C4-2B (cell line): ENCODE measurements at regions not wholly inside any gene's neighbourhood (a gene's known extent, or its start where the extent isn't known, plus 50 kb on each side); places are given as distances from the start of the nearest gene placed in this dataset.
"Not testable (repeated sequence)": the region's sequence is repeated elsewhere in the genome, so short reads cannot be mapped to it uniquely, and the experiment has no call there.

Experiments
- H3K27ac ChIP-seq: fragments of 450-650 bp; 2 replicates; pipeline ENCODE4 v1.5.1; 2017
- ZFX ChIP-seq: fragments of 450-650 bp; IDR thresholded peaks from 2 replicates; pipeline ENCODE4 v1.6.1; 2017
- TF ChIP-seq, protein P1 (sequence below): fragments of 450-650 bp; conservative IDR thresholded peaks from 2 replicates; pipeline ENCODE4 v1.5.1; 2017; ENCODE audit warnings: mild to moderate bottlenecking

DNA sequence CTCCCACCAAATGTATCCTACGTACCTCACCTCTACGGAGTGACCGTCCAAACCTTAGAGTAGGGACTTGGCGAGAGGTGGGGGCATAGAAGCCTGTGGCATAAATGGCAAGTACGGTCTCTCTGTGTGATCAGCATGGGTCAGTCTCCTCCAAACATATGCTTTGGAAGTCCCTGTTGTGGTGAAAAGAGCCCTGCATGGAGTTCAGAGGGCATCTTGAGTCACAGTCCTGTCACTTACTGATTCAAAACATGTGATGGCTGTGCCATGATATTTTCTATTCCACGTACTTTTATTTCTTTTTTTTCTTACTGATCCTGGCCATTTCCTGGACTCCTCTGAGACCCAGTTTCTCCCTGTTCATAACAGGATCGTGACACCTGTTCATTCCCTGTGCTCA is 67.5 kb upstream of the CEP85L start:
- H3K27ac ChIP-seq = no peak overlapping the region
- TF ChIP-seq ZFX = no peak
- TF ChIP-seq, protein P1, sequence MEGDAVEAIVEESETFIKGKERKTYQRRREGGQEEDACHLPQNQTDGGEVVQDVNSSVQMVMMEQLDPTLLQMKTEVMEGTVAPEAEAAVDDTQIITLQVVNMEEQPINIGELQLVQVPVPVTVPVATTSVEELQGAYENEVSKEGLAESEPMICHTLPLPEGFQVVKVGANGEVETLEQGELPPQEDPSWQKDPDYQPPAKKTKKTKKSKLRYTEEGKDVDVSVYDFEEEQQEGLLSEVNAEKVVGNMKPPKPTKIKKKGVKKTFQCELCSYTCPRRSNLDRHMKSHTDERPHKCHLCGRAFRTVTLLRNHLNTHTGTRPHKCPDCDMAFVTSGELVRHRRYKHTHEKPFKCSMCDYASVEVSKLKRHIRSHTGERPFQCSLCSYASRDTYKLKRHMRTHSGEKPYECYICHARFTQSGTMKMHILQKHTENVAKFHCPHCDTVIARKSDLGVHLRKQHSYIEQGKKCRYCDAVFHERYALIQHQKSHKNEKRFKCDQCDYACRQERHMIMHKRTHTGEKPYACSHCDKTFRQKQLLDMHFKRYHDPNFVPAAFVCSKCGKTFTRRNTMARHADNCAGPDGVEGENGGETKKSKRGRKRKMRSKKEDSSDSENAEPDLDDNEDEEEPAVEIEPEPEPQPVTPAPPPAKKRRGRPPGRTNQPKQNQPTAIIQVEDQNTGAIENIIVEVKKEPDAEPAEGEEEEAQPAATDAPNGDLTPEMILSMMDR = no peak

DNA sequence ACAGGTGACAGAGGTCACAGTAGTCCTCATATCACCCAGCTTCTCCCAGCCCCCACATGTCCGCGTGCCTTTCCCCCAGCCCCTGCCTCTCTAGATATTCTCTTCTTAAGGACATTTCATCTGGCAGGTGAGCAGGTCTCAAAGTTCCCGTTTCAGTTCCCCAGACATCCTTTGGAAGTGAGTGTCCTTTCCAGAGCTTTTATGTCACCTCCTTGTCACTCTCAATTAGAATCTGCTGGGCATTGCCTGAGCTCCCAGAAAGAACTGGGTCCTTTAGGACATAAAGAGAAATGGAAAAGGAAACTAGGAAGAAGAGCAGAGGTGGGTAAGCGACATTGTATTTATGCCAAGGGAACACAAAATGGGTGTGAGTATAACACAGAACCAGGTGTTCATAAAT is 66.9 kb upstream of the CEP85L start:
- TF ChIP-seq, protein P1 = no peak
- no peak for TF ChIP-seq ZFX
- no peak overlapping the region for H3K27ac ChIP-seq

DNA sequence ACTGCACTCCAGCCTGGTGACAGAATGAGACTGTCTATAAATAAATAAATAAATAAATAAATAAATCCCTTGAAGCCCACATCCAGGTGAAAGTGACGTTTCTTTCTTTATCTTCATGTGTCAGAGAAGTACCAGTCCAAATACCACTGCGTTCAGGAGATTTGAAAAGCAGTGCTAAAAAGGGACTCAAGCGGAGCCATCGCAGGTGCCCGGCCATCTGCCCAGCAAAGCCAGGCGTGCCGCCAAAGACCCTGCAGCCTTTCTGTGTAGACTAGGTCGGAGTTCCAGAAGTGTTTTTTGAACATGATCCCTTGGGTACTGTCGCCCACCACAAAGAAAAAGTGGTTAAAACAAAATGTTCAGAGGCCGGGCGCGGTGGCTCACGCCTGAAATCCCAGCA is 65.7 kb upstream of the CEP85L start:
- TF ChIP-seq, protein P1 = no peak
- TF ChIP-seq ZFX = no peak
- no peak overlapping the region for H3K27ac ChIP-seq

DNA sequence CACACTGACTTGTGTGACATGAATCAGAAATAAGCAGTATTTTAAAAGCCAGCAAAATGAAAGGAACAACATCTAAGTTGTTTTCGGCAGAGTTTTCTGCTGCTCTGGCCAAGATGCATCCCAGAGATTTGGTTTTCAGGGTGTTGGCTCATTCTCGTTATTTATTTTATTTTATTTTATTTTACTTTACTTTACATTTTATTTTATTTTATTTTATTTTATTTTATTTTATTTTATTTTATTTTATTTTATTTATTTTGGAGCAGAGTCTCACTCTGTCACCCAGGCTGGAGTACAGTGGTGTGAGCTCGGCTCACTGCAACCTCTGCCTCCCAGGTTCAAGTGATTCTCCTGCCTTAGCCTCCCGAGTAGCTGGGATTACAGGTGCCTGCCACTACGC is 64.5 kb upstream of the CEP85L start:
- not testable (repeated sequence) for H3K27ac ChIP-seq

DNA sequence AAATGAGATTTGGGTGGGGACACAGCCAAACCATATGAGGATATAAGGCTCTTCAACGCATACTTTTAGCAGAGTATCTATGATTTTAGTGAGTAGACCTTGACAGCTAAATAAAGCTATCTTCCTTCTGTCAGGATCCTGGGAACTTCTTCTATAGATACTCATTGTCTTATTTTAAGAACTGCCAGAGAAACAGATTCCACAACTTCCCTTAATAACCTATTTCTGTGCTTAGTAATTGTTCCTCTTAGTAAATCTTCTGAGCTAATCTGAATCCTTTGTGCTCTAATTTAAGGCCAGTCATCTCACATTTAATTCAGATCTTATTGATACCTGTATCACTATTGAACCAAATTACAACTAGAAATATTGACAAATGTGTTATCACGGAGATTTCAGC is 64.0 kb upstream of the CEP85L start:
- no peak for TF ChIP-seq ZFX
- TF ChIP-seq, protein P1 = no peak
- no peak overlapping the region for H3K27ac ChIP-seq

DNA sequence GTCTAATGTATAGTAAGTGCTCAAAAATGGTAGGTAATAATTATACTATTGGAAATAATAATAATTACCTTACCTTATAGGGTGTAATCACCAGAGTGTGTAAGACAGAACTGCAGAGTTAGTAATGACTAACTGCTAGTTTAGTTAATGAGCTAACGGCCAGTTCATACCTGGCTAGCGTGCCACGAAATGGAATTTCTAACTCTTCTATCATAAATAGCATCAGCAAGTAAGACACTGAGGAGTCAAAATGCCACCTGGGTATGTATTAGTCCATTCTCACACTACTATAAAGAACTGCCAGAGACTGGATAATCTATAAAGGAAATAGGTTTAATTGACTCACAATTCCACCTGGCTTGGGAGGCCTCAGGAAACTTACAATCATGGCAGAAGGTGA is 63.4 kb upstream of the CEP85L start:
- no peak overlapping the region for H3K27ac ChIP-seq
- TF ChIP-seq, protein P1 = no peak
- no peak for TF ChIP-seq ZFX

DNA sequence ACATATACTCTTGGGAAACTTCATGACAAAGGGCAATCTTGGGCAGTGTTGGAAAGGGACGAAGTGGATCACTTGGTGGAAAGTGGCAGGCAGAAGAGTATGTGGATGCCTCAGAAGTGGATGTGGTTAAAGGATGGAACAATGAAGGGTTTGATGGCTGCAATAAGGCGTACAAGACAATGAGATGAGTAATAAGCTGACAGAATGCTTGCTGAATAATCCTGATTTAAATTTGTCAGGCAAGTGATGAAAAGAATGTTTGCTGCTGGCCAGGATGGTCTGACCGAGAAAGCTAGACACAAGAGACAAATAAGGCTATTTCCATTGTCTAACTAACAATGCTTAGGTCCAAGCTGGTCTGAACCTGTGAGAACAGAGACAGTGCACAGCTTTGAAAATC is 61.6 kb upstream of the CEP85L start:
- H3K27ac ChIP-seq = no peak overlapping the region
- TF ChIP-seq ZFX = no peak
- TF ChIP-seq, protein P1 = no peak

DNA sequence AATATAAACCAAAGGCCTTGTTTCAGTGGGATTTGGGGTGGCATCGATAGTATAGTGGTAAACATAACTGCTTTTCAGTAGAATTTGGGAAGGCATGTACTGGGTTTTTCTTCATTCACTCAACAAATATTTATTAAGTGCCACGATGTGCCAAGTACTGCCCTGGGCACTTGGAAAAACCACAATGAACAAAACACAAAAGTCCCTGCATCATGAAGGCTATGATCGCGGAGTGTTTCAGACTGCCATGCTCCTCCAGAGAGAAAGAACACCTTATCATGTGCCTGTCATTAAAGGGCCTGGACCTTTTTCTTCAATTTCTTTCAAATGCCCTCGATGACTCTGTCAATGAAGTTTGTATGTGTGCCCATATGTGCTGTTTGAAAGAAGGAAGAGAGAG is 59.2 kb upstream of the CEP85L start:
- no peak for TF ChIP-seq ZFX
- TF ChIP-seq, protein P1 = no peak
- no peak overlapping the region for H3K27ac ChIP-seq
